ENCODE measurements at regions not wholly inside any gene's neighbourhood (a gene's known extent, or its start where the extent isn't known, plus 50 kb on each side); places are given as distances from the start of the nearest gene placed in this dataset.

DNA sequence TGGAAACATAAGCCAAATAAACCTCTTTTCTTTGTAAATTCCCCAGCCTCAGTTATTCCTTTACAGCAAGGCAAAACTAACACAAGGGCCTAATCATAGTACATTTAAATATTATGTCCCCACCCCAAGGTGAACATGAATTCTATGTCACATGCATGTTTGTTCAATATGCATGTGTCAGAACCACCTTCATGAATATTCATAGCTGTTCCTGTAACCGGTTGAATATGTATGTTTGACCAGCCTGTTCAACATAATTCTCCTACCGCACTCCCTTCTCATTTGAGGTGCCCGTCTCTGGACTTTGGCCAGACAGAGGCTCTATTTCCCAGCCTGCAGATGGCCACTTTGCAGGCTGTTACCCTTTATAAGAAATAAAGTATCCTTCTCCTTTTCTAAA lies 769.4 kb upstream of the SLITRK1 start:
- Histone ChIP-seq H3K27me3 (ENCODE audit: insufficient read depth, low read length) (no peaks in the 10 kb centered on the region), H3K79me2 (ENCODE audit: insufficient read depth, low read length) (no peaks in the 10 kb centered on the region), H3K9ac (ENCODE audit: low read length) (no peak overlapping the region), H3K4me1 (ENCODE audit: insufficient read depth, low read length) (no peaks in the 10 kb centered on the region), H3K4me2 (ENCODE audit: low read length) (no peak overlapping the region), H3K9me3 (ENCODE audit: insufficient read depth, low read depth, low read length) (no peaks in the 10 kb centered on the region), H3K4me3 (ENCODE audit: insufficient read depth, low read depth, low read length) (no peak overlapping the region), H3K27ac (ENCODE audit: low read depth, low read length) (peak overlapping the region; percentile 59), H4K20me1 (ENCODE audit: insufficient read depth, low read length) (no peaks in the 10 kb centered on the region), H2AFZ (ENCODE audit: low read depth, low read length) (no peak overlapping the region), H3K36me3 (ENCODE audit: insufficient read depth, low read length) (no peaks in the 10 kb centered on the region)
- Mint-ChIP-seq H3K4me1 (ENCODE audit: low read depth, unreplicated experiment) (peaks cover 31% of the 10 kb centered on the region), H3K9me3 (ENCODE audit: unreplicated experiment) (peaks cover 14% of the 10 kb centered on the region), H3K27ac (ENCODE audit: unreplicated experiment) (peak overlapping the region; percentile 83), H3K4me3 (ENCODE audit: unreplicated experiment) (no peak overlapping the region), H3K27me3 (ENCODE audit: low read depth, unreplicated experiment) (no peaks in the 10 kb centered on the region), H3K36me3 (ENCODE audit: low read depth, unreplicated experiment) (no peaks in the 10 kb centered on the region)
- TF ChIP-seq EZH2 (IDR thresholded peaks at IDR 0.05; ENCODE audit: insufficient read depth, low read length) (no peak), CTCF (IDR thresholded peaks at IDR 0.05; ENCODE audit: insufficient read depth, low read depth, low read length) (no peak)
- no peak for FAIRE-seq
- DNase-seq (ENCODE audit: low read depth) = no peak

DNA sequence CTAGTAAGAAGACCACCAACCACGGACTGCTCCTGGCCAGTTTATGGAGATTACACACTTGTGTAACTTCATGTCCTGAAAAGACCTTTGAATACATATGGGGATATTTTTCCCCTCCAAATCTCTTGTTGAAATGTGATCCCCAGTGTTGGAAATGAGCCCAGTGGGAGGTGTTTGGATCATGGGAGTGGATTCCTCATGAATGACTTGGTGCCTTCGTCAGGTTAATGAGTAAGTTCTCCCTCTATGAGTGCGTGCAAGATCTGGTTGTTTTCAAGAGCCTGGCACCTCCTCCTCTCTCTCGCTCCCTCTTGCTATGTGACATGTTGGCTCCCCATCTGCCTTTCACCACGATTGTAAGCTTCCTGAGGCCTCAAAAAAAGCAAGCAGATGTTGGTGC lies 769.0 kb upstream of the SLITRK1 start:
- Mint-ChIP-seq H3K27me3 (ENCODE audit: low read depth, unreplicated experiment) (no peaks in the 10 kb centered on the region), H3K27ac (ENCODE audit: unreplicated experiment) (peak overlapping the region; percentile 83), H3K36me3 (ENCODE audit: low read depth, unreplicated experiment) (no peaks in the 10 kb centered on the region), H3K4me3 (ENCODE audit: unreplicated experiment) (no peak overlapping the region), H3K4me1 (ENCODE audit: low read depth, unreplicated experiment) (peaks cover 31% of the 10 kb centered on the region), H3K9me3 (ENCODE audit: unreplicated experiment) (peaks cover 14% of the 10 kb centered on the region)
- Histone ChIP-seq H2AFZ (ENCODE audit: low read depth, low read length) (no peak overlapping the region), H4K20me1 (ENCODE audit: insufficient read depth, low read length) (no peaks in the 10 kb centered on the region), H3K4me2 (ENCODE audit: low read length) (no peak overlapping the region), H3K27ac (ENCODE audit: low read depth, low read length) (peak overlapping the region; percentile 59), H3K27me3 (ENCODE audit: insufficient read depth, low read length) (no peaks in the 10 kb centered on the region), H3K79me2 (ENCODE audit: insufficient read depth, low read length) (no peaks in the 10 kb centered on the region), H3K9ac (ENCODE audit: low read length) (no peak overlapping the region), H3K4me3 (ENCODE audit: insufficient read depth, low read depth, low read length) (no peak overlapping the region), H3K4me1 (ENCODE audit: insufficient read depth, low read length) (no peaks in the 10 kb centered on the region), H3K36me3 (ENCODE audit: insufficient read depth, low read length) (no peaks in the 10 kb centered on the region), H3K9me3 (ENCODE audit: insufficient read depth, low read depth, low read length) (no peaks in the 10 kb centered on the region)
- TF ChIP-seq CTCF (IDR thresholded peaks at IDR 0.05; ENCODE audit: insufficient read depth, low read depth, low read length) (no peak), EZH2 (IDR thresholded peaks at IDR 0.05; ENCODE audit: insufficient read depth, low read length) (no peak)
- FAIRE-seq = no peak
- peak; percentile 88 for DNase-seq (ENCODE audit: low read depth)

- H3K27me3 ChIP-seq (ENCODE audit: insufficient read depth, low read length) = no peaks in the 10 kb centered on the region
- no peaks in the 10 kb centered on the region for H4K20me1 ChIP-seq (ENCODE audit: insufficient read depth, low read length)
- TF ChIP-seq CTCF (IDR thresholded peaks at IDR 0.05; ENCODE audit: insufficient read depth, low read depth, low read length) = no peak
- no peak for TF ChIP-seq EZH2 (IDR thresholded peaks at IDR 0.05; ENCODE audit: insufficient read depth, low read length)
- Mint-ChIP-seq H3K9me3 (ENCODE audit: unreplicated experiment) (peaks cover 14% of the 10 kb centered on the region), H3K27ac (ENCODE audit: unreplicated experiment) (peak overlapping the region; percentile 31), H3K4me3 (ENCODE audit: unreplicated experiment) (no peak overlapping the region), H3K4me1 (ENCODE audit: low read depth, unreplicated experiment) (peaks cover 35% of the 10 kb centered on the region), H3K36me3 (ENCODE audit: low read depth, unreplicated experiment) (no peaks in the 10 kb centered on the region), H3K27me3 (ENCODE audit: low read depth, unreplicated experiment) (no peaks in the 10 kb centered on the region)
- no peak overlapping the region for H2AFZ ChIP-seq (ENCODE audit: low read depth, low read length)
- H3K36me3 ChIP-seq (ENCODE audit: insufficient read depth, low read length) = no peaks in the 10 kb centered on the region
- no peak for DNase-seq (ENCODE audit: low read depth)
- no peaks in the 10 kb centered on the region for H3K79me2 ChIP-seq (ENCODE audit: insufficient read depth, low read length)
- H3K9me3 ChIP-seq (ENCODE audit: insufficient read depth, low read depth, low read length) = no peaks in the 10 kb centered on the region
- peak; percentile 82 for FAIRE-seq
- no peak overlapping the region for H3K9ac ChIP-seq (ENCODE audit: low read length)
- no peak overlapping the region for H3K4me2 ChIP-seq (ENCODE audit: low read length)
- H3K27ac ChIP-seq (ENCODE audit: low read depth, low read length) = no peak overlapping the region
- no peak overlapping the region for H3K4me3 ChIP-seq (ENCODE audit: insufficient read depth, low read depth, low read length)
- peaks cover 11% of the 10 kb centered on the region for H3K4me1 ChIP-seq (ENCODE audit: insufficient read depth, low read length)
Observed at GRCh38 chr13:84649853-84650252, 767.6 kb upstream of the SLITRK1 start.

Data from astrocyte (in vitro differentiated cells and primary cell).